ENCODE measurements at regions not wholly inside any gene's neighbourhood (a gene's known extent, or its start where the extent isn't known, plus 50 kb on each side); places are given as distances from the start of the nearest gene placed in this dataset.

GRCh38 chr20:39574061-39574460, 611.9 kb downstream of the DHX35 start:
- no peak for DNase-seq
- no peak overlapping the region for H3K4me3 ChIP-seq (ENCODE audit: control insufficient read depth in 1 of 7, extremely low read depth in 1 of 7, insufficient read depth in 4 of 7, low read depth in 2 of 7, low read length in 6 of 7)
- H3K27me3 ChIP-seq (replicated peaks in 2 of 5; ENCODE audit: control insufficient read depth in 4 of 5, insufficient read depth in 5 of 5, low read length in 4 of 5), result no peaks in the 10 kb centered on the region
- H3K36me3 ChIP-seq (ENCODE audit: control insufficient read depth in 4 of 4, insufficient read depth in 4 of 4, low read length in 3 of 4), result no peaks in the 10 kb centered on the region
- ChIA-PET POLR2A (no interaction called here), CTCF (no interaction called here)
- peaks cover 0 to 4% (median 0%) of the 10 kb centered on the region in 5 experiments for H3K9me3 ChIP-seq (ENCODE audit: control extremely low read depth in 1 of 5, control insufficient read depth in 4 of 5, insufficient read depth in 2 of 5, low read depth in 1 of 5, low read length in 4 of 5)
- no peaks in the 10 kb centered on the region for H3K4me1 ChIP-seq (ENCODE audit: control extremely low read depth in 1 of 4, control insufficient read depth in 4 of 4, insufficient read depth in 4 of 4, low read length in 3 of 4)
- no peak overlapping the region for H3K27ac ChIP-seq (ENCODE audit: insufficient read depth in 1 of 2, low read depth in 1 of 2, low read length in 2 of 2, poor library complexity in 1 of 2, severe bottlenecking in 2 of 2)
- WGBS (ENCODE audit: insufficient coverage), result 88% methylated on average over 1 of the region's 2 CpGs

GRCh38 chr20:39571171-39571570, 609.0 kb downstream of the DHX35 start:
- CTCF ChIA-PET, result no interaction called here
- POLR2A ChIA-PET, result no interaction called here
- Histone ChIP-seq H3K4me1 (ENCODE audit: control extremely low read depth in 1 of 4, control insufficient read depth in 4 of 4, insufficient read depth in 4 of 4, low read length in 3 of 4) (no peaks in the 10 kb centered on the region), H3K4me3 (ENCODE audit: control insufficient read depth in 1 of 7, extremely low read depth in 1 of 7, insufficient read depth in 4 of 7, low read depth in 2 of 7, low read length in 6 of 7) (no peak overlapping the region), H3K27ac (ENCODE audit: insufficient read depth in 1 of 2, low read depth in 1 of 2, low read length in 2 of 2, poor library complexity in 1 of 2, severe bottlenecking in 2 of 2) (no peak overlapping the region), H3K36me3 (ENCODE audit: control insufficient read depth in 4 of 4, insufficient read depth in 4 of 4, low read length in 3 of 4) (no peaks in the 10 kb centered on the region), H3K9me3 (ENCODE audit: control extremely low read depth in 1 of 5, control insufficient read depth in 4 of 5, insufficient read depth in 2 of 5, low read depth in 1 of 5, low read length in 4 of 5) (peaks cover 0 to 4% (median 0%) of the 10 kb centered on the region in 5 experiments), H3K27me3 (replicated peaks in 2 of 5; ENCODE audit: control insufficient read depth in 4 of 5, insufficient read depth in 5 of 5, low read length in 4 of 5) (no peaks in the 10 kb centered on the region)
- 96% methylated on average over 4 of the region's 5 CpGs for WGBS (ENCODE audit: insufficient coverage)
- no peak for DNase-seq

GRCh38 chr20:39568109-39568508, 606.0 kb downstream of the DHX35 start:
- no peak overlapping the region for H3K4me3 ChIP-seq (ENCODE audit: control insufficient read depth in 1 of 7, extremely low read depth in 1 of 7, insufficient read depth in 4 of 7, low read depth in 2 of 7, low read length in 6 of 7)
- no CpG with 5 or more reads among the region's 1 CpG for WGBS (ENCODE audit: insufficient coverage)
- H3K4me1 ChIP-seq (ENCODE audit: control extremely low read depth in 1 of 4, control insufficient read depth in 4 of 4, insufficient read depth in 4 of 4, low read length in 3 of 4), result no peaks in the 10 kb centered on the region
- CTCF ChIA-PET, result no interaction called here
- H3K9me3 ChIP-seq (ENCODE audit: control extremely low read depth in 1 of 5, control insufficient read depth in 4 of 5, insufficient read depth in 2 of 5, low read depth in 1 of 5, low read length in 4 of 5), result peaks cover 0 to 2% (median 0%) of the 10 kb centered on the region in 5 experiments
- no peaks in the 10 kb centered on the region for H3K36me3 ChIP-seq (ENCODE audit: control insufficient read depth in 4 of 4, insufficient read depth in 4 of 4, low read length in 3 of 4)
- DNase-seq, result no peak
- H3K27me3 ChIP-seq (replicated peaks in 2 of 5; ENCODE audit: control insufficient read depth in 4 of 5, insufficient read depth in 5 of 5, low read length in 4 of 5), result no peaks in the 10 kb centered on the region
- POLR2A ChIA-PET, result no interaction called here
- H3K27ac ChIP-seq (ENCODE audit: insufficient read depth in 1 of 2, low read depth in 1 of 2, low read length in 2 of 2, poor library complexity in 1 of 2, severe bottlenecking in 2 of 2), result no peak overlapping the region

- no peak overlapping the region for H3K27ac ChIP-seq (ENCODE audit: insufficient read depth in 1 of 2, low read depth in 1 of 2, low read length in 2 of 2, poor library complexity in 1 of 2, severe bottlenecking in 2 of 2)
- peaks cover 0 to 2% (median 0%) of the 10 kb centered on the region in 5 experiments for H3K9me3 ChIP-seq (ENCODE audit: control extremely low read depth in 1 of 5, control insufficient read depth in 4 of 5, insufficient read depth in 2 of 5, low read depth in 1 of 5, low read length in 4 of 5)
- no peaks in the 10 kb centered on the region for H3K27me3 ChIP-seq (replicated peaks in 2 of 5; ENCODE audit: control insufficient read depth in 4 of 5, insufficient read depth in 5 of 5, low read length in 4 of 5)
- POLR2A ChIA-PET, result no interaction called here
- H3K36me3 ChIP-seq (ENCODE audit: control insufficient read depth in 4 of 4, insufficient read depth in 4 of 4, low read length in 3 of 4), result no peaks in the 10 kb centered on the region
- CTCF ChIA-PET, result no interaction called here
- H3K4me3 ChIP-seq (ENCODE audit: control insufficient read depth in 1 of 7, extremely low read depth in 1 of 7, insufficient read depth in 4 of 7, low read depth in 2 of 7, low read length in 6 of 7), result no peak overlapping the region
- no peaks in the 10 kb centered on the region for H3K4me1 ChIP-seq (ENCODE audit: control extremely low read depth in 1 of 4, control insufficient read depth in 4 of 4, insufficient read depth in 4 of 4, low read length in 3 of 4)
- DNase-seq, result no peak
- WGBS (ENCODE audit: insufficient coverage), result 90% methylated on average over 4 of the region's 4 CpGs
These were observed 601.2 kb downstream of the DHX35 start for GRCh38 chr20:39563349-39563748.

GRCh38 chr20:39554341-39554740, 592.2 kb downstream of the DHX35 start:
- no peaks in the 10 kb centered on the region for H3K36me3 ChIP-seq (ENCODE audit: control insufficient read depth in 4 of 4, insufficient read depth in 4 of 4, low read length in 3 of 4)
- H3K9me3 ChIP-seq (ENCODE audit: control extremely low read depth in 1 of 5, control insufficient read depth in 4 of 5, insufficient read depth in 2 of 5, low read depth in 1 of 5, low read length in 4 of 5), result no peaks in the 10 kb centered on the region
- no peak overlapping the region for H3K27ac ChIP-seq (ENCODE audit: insufficient read depth in 1 of 2, low read depth in 1 of 2, low read length in 2 of 2, poor library complexity in 1 of 2, severe bottlenecking in 2 of 2)
- POLR2A ChIA-PET, result no interaction called here
- no peaks in the 10 kb centered on the region for H3K27me3 ChIP-seq (replicated peaks in 2 of 5; ENCODE audit: control insufficient read depth in 4 of 5, insufficient read depth in 5 of 5, low read length in 4 of 5)
- no peak for DNase-seq
- WGBS (ENCODE audit: insufficient coverage), result 100% methylated on average over 1 of the region's 3 CpGs
- H3K4me1 ChIP-seq (ENCODE audit: control extremely low read depth in 1 of 4, control insufficient read depth in 4 of 4, insufficient read depth in 4 of 4, low read length in 3 of 4), result no peaks in the 10 kb centered on the region
- CTCF ChIA-PET, result no interaction called here
- H3K4me3 ChIP-seq (ENCODE audit: control insufficient read depth in 1 of 7, extremely low read depth in 1 of 7, insufficient read depth in 4 of 7, low read depth in 2 of 7, low read length in 6 of 7), result no peak overlapping the region

- Histone ChIP-seq H3K27ac (ENCODE audit: insufficient read depth in 1 of 2, low read depth in 1 of 2, low read length in 2 of 2, poor library complexity in 1 of 2, severe bottlenecking in 2 of 2) (no peak overlapping the region), H3K4me3 (ENCODE audit: control insufficient read depth in 1 of 7, extremely low read depth in 1 of 7, insufficient read depth in 4 of 7, low read depth in 2 of 7, low read length in 6 of 7) (no peak overlapping the region), H3K27me3 (replicated peaks in 2 of 5; ENCODE audit: control insufficient read depth in 4 of 5, insufficient read depth in 5 of 5, low read length in 4 of 5) (no peaks in the 10 kb centered on the region), H3K36me3 (ENCODE audit: control insufficient read depth in 4 of 4, insufficient read depth in 4 of 4, low read length in 3 of 4) (no peaks in the 10 kb centered on the region), H3K4me1 (ENCODE audit: control extremely low read depth in 1 of 4, control insufficient read depth in 4 of 4, insufficient read depth in 4 of 4, low read length in 3 of 4) (no peaks in the 10 kb centered on the region), H3K9me3 (ENCODE audit: control extremely low read depth in 1 of 5, control insufficient read depth in 4 of 5, insufficient read depth in 2 of 5, low read depth in 1 of 5, low read length in 4 of 5) (no peaks in the 10 kb centered on the region)
- ChIA-PET POLR2A (no interaction called here), CTCF (no interaction called here)
- no peak for DNase-seq
- 94% methylated on average over 2 of the region's 2 CpGs for WGBS (ENCODE audit: insufficient coverage)
These were observed 591.0 kb downstream of the DHX35 start for GRCh38 chr20:39553120-39553519.

- 97% methylated on average over 5 of the region's 9 CpGs for WGBS (ENCODE audit: insufficient coverage)
- H3K9me3 ChIP-seq (ENCODE audit: control extremely low read depth in 1 of 5, control insufficient read depth in 4 of 5, insufficient read depth in 2 of 5, low read depth in 1 of 5, low read length in 4 of 5), result no peaks in the 10 kb centered on the region
- no peaks in the 10 kb centered on the region for H3K4me1 ChIP-seq (ENCODE audit: control extremely low read depth in 1 of 4, control insufficient read depth in 4 of 4, insufficient read depth in 4 of 4, low read length in 3 of 4)
- no peak for DNase-seq
- no peak overlapping the region for H3K4me3 ChIP-seq (ENCODE audit: control insufficient read depth in 1 of 7, extremely low read depth in 1 of 7, insufficient read depth in 4 of 7, low read depth in 2 of 7, low read length in 6 of 7)
- CTCF ChIA-PET, result no interaction called here
- H3K36me3 ChIP-seq (ENCODE audit: control insufficient read depth in 4 of 4, insufficient read depth in 4 of 4, low read length in 3 of 4), result no peaks in the 10 kb centered on the region
- no peaks in the 10 kb centered on the region for H3K27me3 ChIP-seq (replicated peaks in 2 of 5; ENCODE audit: control insufficient read depth in 4 of 5, insufficient read depth in 5 of 5, low read length in 4 of 5)
- POLR2A ChIA-PET, result no interaction called here
- H3K27ac ChIP-seq (ENCODE audit: insufficient read depth in 1 of 2, low read depth in 1 of 2, low read length in 2 of 2, poor library complexity in 1 of 2, severe bottlenecking in 2 of 2), result no peak overlapping the region
These were observed 587.6 kb downstream of the DHX35 start for GRCh38 chr20:39549733-39550132.

Measured in common myeloid progenitor, CD34-positive (primary cell).